ENCODE measurements at regions not wholly inside any gene's neighbourhood (a gene's known extent, or its start where the extent isn't known, plus 50 kb on each side); places are given as distances from the start of the nearest gene placed in this dataset.

DNA sequence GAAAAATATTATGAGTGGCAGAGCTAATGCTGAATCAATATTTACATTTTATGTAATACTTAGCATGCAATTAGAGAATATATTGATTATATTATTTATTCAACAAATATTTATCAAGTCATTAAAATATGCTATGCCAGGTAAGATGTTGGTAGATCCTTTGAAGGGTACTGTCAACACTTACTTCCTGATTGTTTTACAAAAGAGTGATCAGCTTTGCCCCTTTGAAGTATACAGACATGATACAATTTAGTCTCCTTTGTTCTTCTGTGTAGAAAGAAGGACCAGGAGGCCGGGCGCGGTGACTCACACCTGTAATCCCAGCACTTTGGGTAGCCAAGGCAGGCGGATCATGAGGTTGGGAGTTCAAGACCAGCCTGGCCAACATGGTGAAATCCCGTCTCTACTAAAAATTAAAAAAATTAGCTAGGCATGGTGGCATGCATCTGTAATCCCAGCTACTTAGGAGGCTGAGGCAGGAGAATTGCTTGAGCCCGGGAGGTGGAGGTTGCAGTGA lies 73.9 kb upstream of the IFNG-AS1 start:
- peaks cover 5% of the 10 kb centered on the region for H3K27me3 Mint-ChIP-seq
- DNase-seq: no peak
- H3K4me3 Mint-ChIP-seq: no peak overlapping the region
- ChIA-PET CTCF (interaction anchor here (1.0 kb wide), 1 partner anchor 27 kb away, joined by 3 read pairs; no protein-coding TSS in a partner anchor), POLR2A (interaction anchor here (1.0 kb wide), 1 partner anchor 20 kb away, joined by 3 read pairs; no protein-coding TSS in a partner anchor)
- intact Hi-C loops (cut with micrococcal nuclease): no loop called here
- TF ChIP-seq, protein P1, sequence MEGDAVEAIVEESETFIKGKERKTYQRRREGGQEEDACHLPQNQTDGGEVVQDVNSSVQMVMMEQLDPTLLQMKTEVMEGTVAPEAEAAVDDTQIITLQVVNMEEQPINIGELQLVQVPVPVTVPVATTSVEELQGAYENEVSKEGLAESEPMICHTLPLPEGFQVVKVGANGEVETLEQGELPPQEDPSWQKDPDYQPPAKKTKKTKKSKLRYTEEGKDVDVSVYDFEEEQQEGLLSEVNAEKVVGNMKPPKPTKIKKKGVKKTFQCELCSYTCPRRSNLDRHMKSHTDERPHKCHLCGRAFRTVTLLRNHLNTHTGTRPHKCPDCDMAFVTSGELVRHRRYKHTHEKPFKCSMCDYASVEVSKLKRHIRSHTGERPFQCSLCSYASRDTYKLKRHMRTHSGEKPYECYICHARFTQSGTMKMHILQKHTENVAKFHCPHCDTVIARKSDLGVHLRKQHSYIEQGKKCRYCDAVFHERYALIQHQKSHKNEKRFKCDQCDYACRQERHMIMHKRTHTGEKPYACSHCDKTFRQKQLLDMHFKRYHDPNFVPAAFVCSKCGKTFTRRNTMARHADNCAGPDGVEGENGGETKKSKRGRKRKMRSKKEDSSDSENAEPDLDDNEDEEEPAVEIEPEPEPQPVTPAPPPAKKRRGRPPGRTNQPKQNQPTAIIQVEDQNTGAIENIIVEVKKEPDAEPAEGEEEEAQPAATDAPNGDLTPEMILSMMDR (IDR thresholded peaks at IDR 0.05): no peak
- no peak for ATAC-seq
- no peaks in the 10 kb centered on the region for H3K36me3 Mint-ChIP-seq (ENCODE audit: low read depth)
- H3K4me1 Mint-ChIP-seq (ENCODE audit: low read depth): peaks cover 2% of the 10 kb centered on the region
- H3K9me3 Mint-ChIP-seq: no peaks in the 10 kb centered on the region
- H3K27ac Mint-ChIP-seq: no peak overlapping the region

DNA sequence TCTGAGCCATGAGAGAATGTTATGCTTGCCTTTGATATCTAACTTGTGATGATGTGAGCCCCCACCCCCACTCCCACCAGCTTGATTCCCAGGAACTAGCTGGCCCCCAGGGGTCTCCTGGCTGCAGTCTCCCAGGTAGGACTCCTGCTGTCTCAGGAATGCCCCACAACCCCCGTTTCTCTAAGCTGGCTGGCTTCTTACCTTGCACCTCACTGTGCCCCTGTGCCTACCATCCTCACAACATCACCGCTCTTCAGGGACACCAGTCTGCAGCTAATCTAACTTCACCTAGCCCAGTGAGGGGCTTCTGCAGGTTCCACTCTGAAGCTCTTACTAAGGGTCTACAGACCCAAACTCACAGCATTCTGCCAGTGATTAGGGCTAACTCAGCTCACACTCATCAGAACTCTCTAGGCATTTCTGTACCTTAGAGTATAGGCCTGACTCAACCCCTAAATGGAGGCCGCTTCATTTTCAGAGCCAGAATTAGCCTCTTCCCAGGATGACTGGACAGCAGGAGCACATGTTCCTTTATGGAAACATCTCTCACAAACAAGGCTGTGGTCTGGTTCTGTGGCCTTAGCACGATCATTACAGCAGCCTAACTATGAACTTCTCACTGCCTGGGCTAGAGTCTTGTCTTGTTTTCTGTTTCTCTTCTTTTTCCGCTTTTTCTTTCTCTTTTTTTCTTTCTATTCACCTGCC lies 72.8 kb upstream of the IFNG-AS1 start:
- H3K9me3 Mint-ChIP-seq: no peaks in the 10 kb centered on the region
- ChIA-PET POLR2A (interaction anchor here (0.5 kb wide), 1 partner anchor 286 kb away, joined by 3 read pairs; no protein-coding TSS in a partner anchor), CTCF (interaction anchor here (0.6 to 1.7 kb wide), 4 partner anchors 25 to 74 kb away, joined by 3 to 6 read pairs (median 3); no protein-coding TSS in a partner anchor)
- TF ChIP-seq, protein P1 (IDR thresholded peaks at IDR 0.05): no peak
- no peaks in the 10 kb centered on the region for H3K36me3 Mint-ChIP-seq (ENCODE audit: low read depth)
- no peak overlapping the region for H3K4me3 Mint-ChIP-seq
- intact Hi-C loops (cut with micrococcal nuclease): no loop called here
- ATAC-seq (no peak), DNase-seq (no peak)
- no peak overlapping the region for H3K27ac Mint-ChIP-seq
- peaks cover 2% of the 10 kb centered on the region for H3K4me1 Mint-ChIP-seq (ENCODE audit: low read depth)
- H3K27me3 Mint-ChIP-seq: peaks cover 5% of the 10 kb centered on the region

DNA sequence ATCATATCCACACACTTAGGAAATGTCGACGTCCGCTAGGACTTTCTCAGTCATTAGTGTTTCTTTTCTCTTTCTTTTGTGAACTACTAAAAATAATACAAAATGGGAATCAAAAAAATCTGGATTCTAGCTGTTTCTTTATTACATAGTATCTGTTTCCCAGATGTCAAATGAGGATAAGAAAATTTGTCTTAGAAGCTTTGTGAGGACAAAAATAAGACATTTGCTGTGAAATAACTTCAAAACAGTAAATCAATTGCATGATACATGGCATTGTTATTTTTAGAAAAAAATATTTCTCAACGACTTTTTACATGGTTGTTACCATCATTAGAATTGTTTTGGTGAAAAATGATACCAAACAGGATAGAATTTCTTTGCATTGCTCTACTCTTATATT lies 71.4 kb upstream of the IFNG-AS1 start:
- no peak overlapping the region for H3K4me3 Mint-ChIP-seq
- no peaks in the 10 kb centered on the region for H3K27me3 Mint-ChIP-seq
- ChIA-PET CTCF (interaction anchor here (1.6 to 1.7 kb wide), 2 partner anchors 9 to 25 kb away, joined by 6 read pairs; no protein-coding TSS in a partner anchor), POLR2A (no interaction called here)
- TF ChIP-seq, protein P1 (IDR thresholded peaks at IDR 0.05): no peak
- no peaks in the 10 kb centered on the region for H3K36me3 Mint-ChIP-seq (ENCODE audit: low read depth)
- H3K4me1 Mint-ChIP-seq (ENCODE audit: low read depth): peaks cover 2% of the 10 kb centered on the region
- H3K27ac Mint-ChIP-seq: no peak overlapping the region
- DNase-seq (no peak), ATAC-seq (no peak)
- no peaks in the 10 kb centered on the region for H3K9me3 Mint-ChIP-seq
- intact Hi-C loops (cut with micrococcal nuclease): no loop called here

DNA sequence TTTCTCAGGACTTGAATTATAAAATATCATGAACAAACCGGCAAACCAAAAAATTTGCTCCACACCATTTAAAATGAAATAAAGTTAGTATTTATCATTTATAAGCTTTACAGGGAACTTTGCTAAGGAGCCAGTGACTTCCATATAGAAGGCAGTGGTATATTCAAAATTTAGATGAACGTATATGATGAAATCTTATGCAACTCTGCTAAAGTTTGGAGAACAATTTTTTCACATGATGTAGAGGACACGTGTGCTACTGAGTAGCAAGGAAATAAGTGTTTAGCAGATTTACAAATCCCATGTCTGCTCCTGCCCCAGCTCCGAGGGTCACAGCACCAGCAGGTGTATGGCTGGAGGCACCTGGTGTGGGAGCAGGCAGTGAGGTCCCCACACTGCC lies 70.8 kb upstream of the IFNG-AS1 start:
- CTCF ChIA-PET: interaction anchor here (1.6 kb wide), 1 partner anchor 10 kb away, joined by 6 read pairs; no protein-coding TSS in a partner anchor
- TF ChIP-seq, protein P1 (IDR thresholded peaks at IDR 0.05): no peak
- ATAC-seq: no peak

DNA sequence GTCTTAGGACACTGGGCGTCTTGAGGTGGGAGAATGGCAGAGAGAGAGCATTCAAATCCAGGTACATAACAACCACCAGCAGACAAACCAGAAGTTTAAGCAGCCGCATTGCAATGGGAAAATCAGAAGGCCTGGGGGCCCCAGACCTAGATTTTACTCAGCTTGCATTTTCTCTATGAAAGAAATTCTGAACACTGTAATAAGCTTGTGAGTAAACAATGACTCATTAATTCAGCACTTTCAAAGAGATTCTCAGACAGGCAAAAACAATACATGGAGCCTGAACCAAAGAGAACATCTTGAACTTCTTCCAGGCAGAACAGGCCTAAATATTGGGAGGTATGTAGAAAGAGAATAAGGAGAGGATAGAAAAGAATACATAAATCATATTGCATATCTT lies 69.8 kb upstream of the IFNG-AS1 start:
- TF ChIP-seq, protein P1 (IDR thresholded peaks at IDR 0.05): no peak
- intact Hi-C loops (cut with micrococcal nuclease): no loop called here
- Mint-ChIP-seq H3K4me1 (ENCODE audit: low read depth) (peaks cover 2% of the 10 kb centered on the region), H3K27me3 (no peaks in the 10 kb centered on the region), H3K36me3 (ENCODE audit: low read depth) (no peaks in the 10 kb centered on the region), H3K4me3 (no peak overlapping the region), H3K9me3 (no peaks in the 10 kb centered on the region), H3K27ac (no peak overlapping the region)
- ATAC-seq (no peak), DNase-seq (no peak)
- CTCF ChIA-PET: no interaction called here
- POLR2A ChIA-PET: no interaction called here

More for the DNA sequence above, 70.8 kb upstream of the IFNG-AS1 start:
- H3K9me3 Mint-ChIP-seq: no peaks in the 10 kb centered on the region
- POLR2A ChIA-PET: no interaction called here
- DNase-seq: no peak
- no peak overlapping the region for H3K27ac Mint-ChIP-seq
- intact Hi-C loops (cut with micrococcal nuclease): no loop called here
- no peaks in the 10 kb centered on the region for H3K36me3 Mint-ChIP-seq (ENCODE audit: low read depth)
- no peaks in the 10 kb centered on the region for H3K27me3 Mint-ChIP-seq
- H3K4me3 Mint-ChIP-seq: no peak overlapping the region
- peaks cover 2% of the 10 kb centered on the region for H3K4me1 Mint-ChIP-seq (ENCODE audit: low read depth)

All from activated CD8-positive, alpha-beta T cell treated with anti-CD3 and anti-CD28 coated beads for 36 hours (primary cell).